A549 (cell line): ENCODE measurements at regions not wholly inside any gene's neighbourhood (a gene's known extent, or its start where the extent isn't known, plus 50 kb on each side); places are given as distances from the start of the nearest gene placed in this dataset.

Source experiments
- ATAC-seq, 2 experiments: fragments of 200-7000 bp in 1 of 2; fragments of >200 bp in 1 of 2; cut with Nextera tagmentation in 1 of 2; cut with Tn5 transposase in 1 of 2; 3 replicates each; pipeline versions ENCODE4 v1.8.0 to v1.9.1; 2018 to 2020; ENCODE audit warnings: mild to moderate bottlenecking in 1 of 2, moderate library complexity in 1 of 2
- CTCF ChIA-PET: fragments of 300-600 bp; sonication (Branson Sonifier 250); formaldehyde crosslinking; extraction: SDS; loops from one replicate; lab custom pipeline; 2021; ENCODE audit warnings: antibody characterized with exemption, inconsistent platforms; lab: Yijun Ruan, JAX
- POLR2A ChIA-PET: fragments of 350-600 bp; formaldehyde crosslinking; extraction: SDS; loops from one replicate; lab custom pipeline; 2021; ENCODE audit warnings: antibody characterized with exemption, inconsistent platforms; lab: Yijun Ruan, JAX
- DNase-seq, 2 experiments: peaks; one replicate each; pipeline versions ENCODE4 v3.0.0 to v3.0.0-alpha.2; 2011 to 2016; ENCODE audit warnings: low read depth in 1 of 2, low spot score in 1 of 2
- FAIRE-seq: peaks from 2 replicates; lab custom pipeline; 2011; peaks lifted over from hg19 to GRCh38; lab: Jason Lieb, UNC
- H3K27ac ChIP-seq, 2 experiments: fragments of >200 bp; sonication (Bioruptor Twin); formaldehyde crosslinking; 3 replicates each; pipeline ENCODE4 v1.5.1; 2016 to 2017
- H3K4me1 ChIP-seq: fragments of >200 bp; sonication (Bioruptor Twin); formaldehyde crosslinking; 3 replicates; pipeline ENCODE4 v1.6.1; 2016
- H3K4me2 ChIP-seq: fragments of >200 bp; sonication (Bioruptor Twin); formaldehyde crosslinking; 3 replicates; pipeline ENCODE4 v1.6.1; 2016
- H3K4me3 ChIP-seq: fragments of >200 bp; sonication (Bioruptor Twin); formaldehyde crosslinking; 3 replicates; pipeline ENCODE4 v1.5.1; 2016
- H3K9me3 ChIP-seq: fragments of >200 bp; sonication (Bioruptor Twin); formaldehyde crosslinking; 3 replicates; pipeline ENCODE4 v1.6.1; 2016
- BHLHE40 ChIP-seq: IDR thresholded peaks from 2 replicates; pipeline ENCODE4 v1.6.1; 2012; ENCODE audit warnings: low read depth, low read length, inconsistent platforms
- CBX8 ChIP-seq: fragments of 200-600 bp; sonication (generic); IDR thresholded peaks from 2 replicates; pipeline ENCODE4 v1.6.1; 2016
- CEBPB ChIP-seq, 2 experiments: fragments of >200 bp in 1 of 2; sonication (Bioruptor Twin) in 1 of 2; formaldehyde crosslinking in 1 of 2; IDR thresholded peaks; 2 replicates each; pipeline ENCODE4 v1.6.1; 2012 to 2016
- CHD2 ChIP-seq: fragments of 150-350 bp; IDR thresholded peaks from 2 replicates; pipeline ENCODE4 v1.6.1; 2014; ENCODE audit warnings: low read length; ENCODE audit not compliant: partially characterized antibody
- EHF ChIP-seq: fragments of 250-450 bp; sonication (Bioruptor Pico); IDR thresholded peaks from 2 replicates; pipeline ENCODE4 v1.5.0; 2020; ENCODE audit warnings: mild to moderate bottlenecking
- EHMT2 ChIP-seq: fragments of 200-600 bp; sonication (generic); IDR thresholded peaks from 2 replicates; pipeline ENCODE4 v1.6.1; 2016; ENCODE audit warnings: antibody characterized with exemption, low read depth, mild to moderate bottlenecking, moderate library complexity
- EP300 ChIP-seq, 2 experiments: fragments of >200 bp; sonication (Bioruptor Twin); formaldehyde crosslinking; IDR thresholded peaks; 2 replicates in 1 of 2; 3 replicates in 1 of 2; pipeline ENCODE4 v1.6.1; 2016 to 2017
- ESRRA ChIP-seq: fragments of 150-350 bp; IDR thresholded peaks from 2 replicates; pipeline ENCODE4 v1.6.1; 2014; ENCODE audit warnings: mild to moderate bottlenecking, low read length, borderline replicate concordance
- FOSL2 ChIP-seq, 2 experiments: fragments of 450-650 bp in 1 of 2; fragments of >200 bp in 1 of 2; sonication (Bioruptor Twin) in 1 of 2; formaldehyde crosslinking; IDR thresholded peaks; 2 replicates each; pipeline versions ENCODE4 v1.5.0 to v1.6.1; 2016 to 2020; ENCODE audit warnings: mild to moderate bottlenecking in 1 of 2, moderate library complexity in 1 of 2
- GATA3 ChIP-seq: IDR thresholded peaks from 2 replicates; pipeline ENCODE4 v1.6.1; 2012; ENCODE audit warnings: borderline replicate concordance
- HDAC2 ChIP-seq: fragments of 200-600 bp; sonication (generic); IDR thresholded peaks from 2 replicates; pipeline ENCODE4 v1.6.1; 2016
- HES2 ChIP-seq: fragments of >200 bp; sonication (Bioruptor Twin); formaldehyde crosslinking; IDR thresholded peaks from 2 replicates; pipeline ENCODE4 v1.6.1; 2016
- HEYL ChIP-seq: fragments of 250-450 bp; sonication (Bioruptor Pico); IDR thresholded peaks from 2 replicates; pipeline ENCODE4 v1.8.0; 2021; ENCODE audit warnings: mild to moderate bottlenecking, moderate library complexity
- HOXB13 ChIP-seq: fragments of 250-450 bp; sonication (Bioruptor Pico); IDR thresholded peaks from 2 replicates; pipeline ENCODE4 v1.5.0; 2020; ENCODE audit warnings: low read depth, mild to moderate bottlenecking, moderate library complexity
- HOXB5 ChIP-seq: fragments of 250-450 bp; sonication (Bioruptor Pico); IDR thresholded peaks from 2 replicates; pipeline ENCODE4 v1.5.0; 2020; ENCODE audit warnings: mild to moderate bottlenecking, moderate library complexity
- JUN ChIP-seq, 2 experiments: fragments of >200 bp; sonication (Bioruptor Twin); formaldehyde crosslinking; IDR thresholded peaks; 2 replicates in 1 of 2; 3 replicates in 1 of 2; pipeline ENCODE4 v1.6.1; 2016 to 2017
- JUNB ChIP-seq: fragments of >200 bp; sonication (Bioruptor Twin); formaldehyde crosslinking; IDR thresholded peaks from 2 replicates; pipeline ENCODE4 v1.6.1; 2016
- KDM1A ChIP-seq: fragments of 200-600 bp; sonication (generic); IDR thresholded peaks from 2 replicates; pipeline ENCODE4 v1.6.1; 2016; ENCODE audit warnings: low read depth, mild to moderate bottlenecking
- KDM5A ChIP-seq: fragments of 200-600 bp; sonication (generic); IDR thresholded peaks from 2 replicates; pipeline ENCODE4 v1.6.1; 2016; ENCODE audit warnings: antibody characterized with exemption, mild to moderate bottlenecking
- MAX ChIP-seq: IDR thresholded peaks from 2 replicates; pipeline ENCODE4 v1.6.1; 2012
- NFE2L2 ChIP-seq: fragments of 150-350 bp; conservative IDR thresholded peaks from 2 replicates; pipeline ENCODE4 v1.6.1; 2014; ENCODE audit warnings: low read length
- NR3C1 ChIP-seq: fragments of >200 bp; sonication (Bioruptor Twin); formaldehyde crosslinking; IDR thresholded peaks from 3 replicates; pipeline ENCODE4 v1.6.1; 2017
- PHF8 ChIP-seq: fragments of 200-600 bp; sonication (generic); IDR thresholded peaks from 2 replicates; pipeline ENCODE4 v1.6.1; 2016; ENCODE audit warnings: low read depth, mild to moderate bottlenecking, antibody characterized with exemption, moderate library complexity, borderline replicate concordance
- RAD21 ChIP-seq, 2 experiments: fragments of >200 bp in 1 of 2; sonication (Bioruptor Twin) in 1 of 2; formaldehyde crosslinking in 1 of 2; IDR thresholded peaks in 1 of 2; conservative IDR thresholded peaks in 1 of 2; 2 replicates in 1 of 2; 3 replicates in 1 of 2; pipeline ENCODE4 v1.6.1; 2012 to 2018; ENCODE audit warnings: inconsistent platforms in 1 of 2
- RCOR1 ChIP-seq: fragments of 150-350 bp; IDR thresholded peaks from 2 replicates; pipeline ENCODE4 v1.6.1; 2014; ENCODE audit warnings: antibody characterized with exemption, low read length, low read depth
- TFCP2L1 ChIP-seq: fragments of 250-450 bp; sonication (Bioruptor Pico); IDR thresholded peaks from 2 replicates; pipeline ENCODE4 v1.5.0; 2021; ENCODE audit warnings: mild to moderate bottlenecking
- TP53 ChIP-seq: fragments of 250-450 bp; sonication (Bioruptor Pico); IDR thresholded peaks from 2 replicates; pipeline ENCODE4 v1.5.0; 2021; ENCODE audit warnings: mild to moderate bottlenecking, moderate library complexity
- ZC3H11A ChIP-seq: fragments of 450-650 bp; IDR thresholded peaks from 2 replicates; pipeline ENCODE4 v1.6.1; 2014; ENCODE audit warnings: antibody characterized with exemption, mild to moderate bottlenecking
- ZFP36 ChIP-seq: fragments of 450-650 bp; IDR thresholded peaks from 2 replicates; pipeline ENCODE4 v1.6.1; 2014; ENCODE audit warnings: borderline replicate concordance; ENCODE audit not compliant: partially characterized antibody
- WGBS: methylation state at CpG from one replicate; pipeline ENCODE4 v1.1.6; 2017; ENCODE audit errors: missing lambda C conversion rate; 5-methylcytosine and 5-hydroxymethylcytosine counted together
- TF ChIP-seq, protein P1 (sequence below): fragments of 150-350 bp; IDR thresholded peaks from 2 replicates; pipeline ENCODE4 v1.6.1; 2014; ENCODE audit warnings: low read depth, mild to moderate bottlenecking, low read length
- TF ChIP-seq, protein P2 (sequence below): fragments of >200 bp; sonication (Bioruptor Twin); formaldehyde crosslinking; IDR thresholded peaks from 3 replicates; pipeline ENCODE4 v1.6.1; 2016
- TF ChIP-seq, protein P3 (sequence below): fragments of 250-450 bp; sonication (Bioruptor Pico); IDR thresholded peaks from 2 replicates; pipeline ENCODE4 v1.5.0; 2020; ENCODE audit warnings: low read depth, mild to moderate bottlenecking, moderate library complexity
- TF ChIP-seq, protein P4 (sequence below): fragments of 250-450 bp; sonication (Bioruptor Pico); IDR thresholded peaks from 2 replicates; pipeline ENCODE4 v1.5.0; 2021; ENCODE audit warnings: mild to moderate bottlenecking, moderate library complexity, borderline replicate concordance

DNA sequence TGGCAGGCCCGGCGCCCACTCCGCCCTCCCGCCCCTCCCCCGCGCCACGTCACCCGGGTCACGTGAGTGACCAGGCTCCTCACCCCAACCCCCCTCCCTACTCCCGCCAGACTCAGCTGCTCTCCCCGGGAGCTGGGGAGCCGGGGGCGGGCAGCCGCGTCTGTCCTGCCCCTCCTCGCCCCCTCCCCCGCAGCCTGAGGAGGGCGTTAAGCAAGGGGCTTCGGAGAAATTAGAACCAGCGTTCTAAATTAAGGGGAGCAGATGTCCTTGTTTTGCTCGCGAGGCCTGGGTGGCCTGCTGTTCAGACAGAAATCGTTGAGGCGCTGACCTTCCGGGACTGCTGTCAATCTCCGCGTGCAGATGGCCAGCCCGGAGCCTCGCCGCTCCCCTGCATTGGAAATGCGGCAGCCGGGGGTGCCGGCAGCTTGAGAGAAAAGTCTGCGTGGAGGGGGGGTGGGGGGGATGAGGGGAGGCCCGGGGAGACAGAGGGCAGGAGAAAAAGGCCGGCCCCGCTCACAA is 102.2 kb upstream of the ZNF438 start:
- peaks cover 13% of the 10 kb centered on the region; the same call in 2 of the 3 replicates for H3K4me1 ChIP-seq
- no peak for ATAC-seq
- TF ChIP-seq GATA3 (no peak), JUNB (no peak), ESRRA (no peak), EHF (no peak), RAD21 (conservative IDR thresholded peaks at IDR 0.05 in 1 of 2, IDR thresholded peaks at IDR 0.05 in 1 of 2) (no peak), PHF8 (no peak), HEYL (no peak), HDAC2 (no peak), RCOR1 (no peak), EHMT2 (no peak), KDM1A (no peak), MAX (no peak), HOXB13 (no peak), HOXB5 (CRISPR knock-in tag) (no peak), TP53 (CRISPR knock-in tag) (no peak), TFCP2L1 (no peak), NR3C1 (no peak)
- TF ChIP-seq, protein P1, sequence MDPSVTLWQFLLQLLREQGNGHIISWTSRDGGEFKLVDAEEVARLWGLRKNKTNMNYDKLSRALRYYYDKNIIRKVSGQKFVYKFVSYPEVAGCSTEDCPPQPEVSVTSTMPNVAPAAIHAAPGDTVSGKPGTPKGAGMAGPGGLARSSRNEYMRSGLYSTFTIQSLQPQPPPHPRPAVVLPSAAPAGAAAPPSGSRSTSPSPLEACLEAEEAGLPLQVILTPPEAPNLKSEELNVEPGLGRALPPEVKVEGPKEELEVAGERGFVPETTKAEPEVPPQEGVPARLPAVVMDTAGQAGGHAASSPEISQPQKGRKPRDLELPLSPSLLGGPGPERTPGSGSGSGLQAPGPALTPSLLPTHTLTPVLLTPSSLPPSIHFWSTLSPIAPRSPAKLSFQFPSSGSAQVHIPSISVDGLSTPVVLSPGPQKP = no peak
- TF ChIP-seq, protein P2, sequence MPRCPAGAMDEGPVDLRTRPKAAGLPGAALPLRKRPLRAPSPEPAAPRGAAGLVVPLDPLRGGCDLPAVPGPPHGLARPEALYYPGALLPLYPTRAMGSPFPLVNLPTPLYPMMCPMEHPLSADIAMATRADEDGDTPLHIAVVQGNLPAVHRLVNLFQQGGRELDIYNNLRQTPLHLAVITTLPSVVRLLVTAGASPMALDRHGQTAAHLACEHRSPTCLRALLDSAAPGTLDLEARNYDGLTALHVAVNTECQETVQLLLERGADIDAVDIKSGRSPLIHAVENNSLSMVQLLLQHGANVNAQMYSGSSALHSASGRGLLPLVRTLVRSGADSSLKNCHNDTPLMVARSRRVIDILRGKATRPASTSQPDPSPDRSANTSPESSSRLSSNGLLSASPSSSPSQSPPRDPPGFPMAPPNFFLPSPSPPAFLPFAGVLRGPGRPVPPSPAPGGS = no peak
- TF ChIP-seq, protein P3, sequence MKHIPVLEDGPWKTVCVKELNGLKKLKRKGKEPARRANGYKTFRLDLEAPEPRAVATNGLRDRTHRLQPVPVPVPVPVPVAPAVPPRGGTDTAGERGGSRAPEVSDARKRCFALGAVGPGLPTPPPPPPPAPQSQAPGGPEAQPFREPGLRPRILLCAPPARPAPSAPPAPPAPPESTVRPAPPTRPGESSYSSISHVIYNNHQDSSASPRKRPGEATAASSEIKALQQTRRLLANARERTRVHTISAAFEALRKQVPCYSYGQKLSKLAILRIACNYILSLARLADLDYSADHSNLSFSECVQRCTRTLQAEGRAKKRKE (CRISPR knock-in tag) = no peak
- TF ChIP-seq, all 56 proteins: peak for 0
- peak overlapping the region in 1 of 2 experiments; percentile 35; a peak in 1 of 6 replicates for H3K27ac ChIP-seq
- POLR2A ChIA-PET = no interaction called here
- H3K9me3 ChIP-seq = no peaks in the 10 kb centered on the region
- FAIRE-seq = no peak
- CTCF ChIA-PET = no interaction called here
- DNase-seq = no peak
- no peak overlapping the region; the same call in 2 of the 3 replicates for H3K4me2 ChIP-seq
- H3K4me3 ChIP-seq = no peak overlapping the region
- WGBS = 93% methylated on average over 16 of the region's 37 CpGs

DNA sequence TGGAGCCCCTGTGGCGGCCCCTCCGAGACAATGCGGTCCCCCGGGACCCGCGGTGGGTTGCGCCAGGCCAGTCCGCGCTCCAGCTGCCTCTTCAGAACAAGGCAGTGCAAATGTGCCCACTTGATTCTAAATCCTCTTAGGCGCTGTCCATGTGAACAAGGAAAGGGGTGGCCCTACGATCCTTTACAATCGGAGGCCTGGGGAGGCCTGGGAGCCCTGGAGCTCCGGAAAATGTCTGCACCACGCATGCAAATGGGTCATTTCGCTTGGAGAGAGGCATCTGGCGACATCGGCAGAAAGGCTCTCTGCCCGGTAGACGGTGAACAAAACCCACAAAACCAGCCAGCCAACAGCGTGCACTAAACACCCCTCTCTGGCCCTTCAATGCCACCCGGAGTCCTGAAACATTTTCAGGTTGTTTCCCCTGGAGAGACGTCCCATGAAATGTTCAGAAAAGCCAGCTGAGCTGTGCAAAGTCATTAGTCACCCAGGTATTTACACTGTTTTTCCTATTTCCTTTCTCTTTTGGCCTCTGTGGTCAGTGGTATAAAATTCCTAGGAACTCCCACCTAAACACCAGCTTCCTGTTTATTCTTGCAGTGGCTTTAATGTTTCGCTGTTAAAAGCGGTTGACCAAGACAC is 102.8 kb upstream of the ZNF438 start:
- Histone ChIP-seq H3K9me3 (no peaks in the 10 kb centered on the region), H3K4me2 (no peak overlapping the region), H3K27ac (no peak overlapping the region; a peak in 1 of 6 replicates), H3K4me3 (no peak overlapping the region), H3K4me1 (peaks cover 8% of the 10 kb centered on the region; the same call in 1 of the 3 replicates)
- POLR2A ChIA-PET = no interaction called here
- TF ChIP-seq JUN (IDR thresholded peaks at IDR 0.05) (no peak), ZFP36 (no peak), KDM5A (no peak), HOXB13 (no peak), EHF (no peak), NFE2L2 (no peak), HEYL (no peak), ZC3H11A (no peak), HES2 (no peak), CBX8 (no peak), EP300 (IDR thresholded peaks at IDR 0.05) (no peak), FOSL2 (IDR thresholded peaks at IDR 0.05) (no peak), FOSL2 (CRISPR knock-in tag; IDR thresholded peaks at IDR 0.05) (no peak), RAD21 (conservative IDR thresholded peaks at IDR 0.05 in 1 of 2, IDR thresholded peaks at IDR 0.05 in 1 of 2) (no peak), HOXB5 (CRISPR knock-in tag) (no peak), TP53 (CRISPR knock-in tag) (no peak), CEBPB (IDR thresholded peaks at IDR 0.05) (no peak), JUNB (no peak), BHLHE40 (no peak), CHD2 (no peak)
- TF ChIP-seq, protein P4, sequence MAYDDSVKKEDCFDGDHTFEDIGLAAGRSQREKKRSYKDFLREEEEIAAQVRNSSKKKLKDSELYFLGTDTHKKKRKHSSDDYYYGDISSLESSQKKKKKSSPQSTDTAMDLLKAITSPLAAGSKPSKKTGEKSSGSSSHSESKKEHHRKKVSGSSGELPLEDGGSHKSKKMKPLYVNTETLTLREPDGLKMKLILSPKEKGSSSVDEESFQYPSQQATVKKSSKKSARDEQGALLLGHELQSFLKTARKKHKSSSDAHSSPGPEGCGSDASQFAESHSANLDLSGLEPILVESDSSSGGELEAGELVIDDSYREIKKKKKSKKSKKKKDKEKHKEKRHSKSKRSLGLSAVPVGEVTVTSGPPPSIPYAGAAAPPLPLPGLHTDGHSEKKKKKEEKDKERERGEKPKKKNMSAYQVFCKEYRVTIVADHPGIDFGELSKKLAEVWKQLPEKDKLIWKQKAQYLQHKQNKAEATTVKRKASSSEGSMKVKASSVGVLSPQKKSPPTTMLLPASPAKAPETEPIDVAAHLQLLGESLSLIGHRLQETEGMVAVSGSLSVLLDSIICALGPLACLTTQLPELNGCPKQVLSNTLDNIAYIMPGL (CRISPR knock-in tag) = no peak
- CTCF ChIA-PET = no interaction called here
- DNase-seq (no peak), ATAC-seq (no peak), FAIRE-seq (no peak)
- 84% methylated on average over 17 of the region's 24 CpGs for WGBS
